Thyroid gland (tissue), 4 donors: ENCODE measurements at regions not wholly inside any gene's neighbourhood (a gene's known extent, or its start where the extent isn't known, plus 50 kb on each side); places are given as distances from the start of the nearest gene placed in this dataset.

Source experiments
- DNase-seq, 2 donors: peaks; one replicate each; pipeline ENCODE4 v3.0.0-alpha.2; 2019
- H3K27ac ChIP-seq, 3 donors: fragments of 200-600 bp; sonication (generic); 1 replicate in 2 of 3; 2 replicates in 1 of 3; pipeline ENCODE4 v1.5.1; 2016 to 2019; ENCODE audit warnings: mild to moderate bottlenecking in 1 of 3, moderate library complexity in 1 of 3
- H3K27me3 ChIP-seq: fragments of 200-600 bp; sonication (generic); one replicate; pipeline ENCODE4 v1.5.1; 2019
- H3K36me3 ChIP-seq, 2 donors: fragments of 200-600 bp; sonication (generic); one replicate each; pipeline ENCODE4 v1.5.1; 2016 to 2019
- H3K4me1 ChIP-seq, 2 donors: fragments of 200-600 bp; sonication (generic); one replicate each; pipeline ENCODE4 v1.5.1; 2017 to 2019
- H3K4me3 ChIP-seq, 3 donors: fragments of 200-600 bp; sonication (generic); replicated peaks in 1 of 3; 1 replicate in 2 of 3; 2 replicates in 1 of 3; pipeline ENCODE4 v1.5.1; 2016; ENCODE audit warnings: mild to moderate bottlenecking in 1 of 3
- H3K9me3 ChIP-seq: fragments of 200-600 bp; sonication (generic); one replicate; pipeline ENCODE4 v1.5.1; 2017
- POLR2A ChIP-seq, 2 donors: fragments of 450-650 bp; IDR thresholded peaks; one replicate each; pipeline ENCODE4 v1.6.1; 2017; ENCODE audit warnings: antibody characterized with exemption in 2 of 2, mild to moderate bottlenecking in 2 of 2, moderate library complexity in 1 of 2
- WGBS, 2 donors: methylation state at CpG; one replicate each; pipeline ENCODE4 v1.1.5; 2017; 5-methylcytosine and 5-hydroxymethylcytosine counted together
- intact Hi-C: fragments of 100-400 bp; cut with DNase I; formaldehyde crosslinking; loops from one replicate; pipeline ENCODE4 v1.15.1; 2023
- TF ChIP-seq, protein P1 (sequence below), 6 experiments: fragments of 200-600 bp in 3 of 6; fragments of 450-650 bp in 3 of 6; sonication (generic) in 3 of 6; IDR thresholded peaks; one replicate each; pipeline ENCODE4 v1.5.1; 2016 to 2019; ENCODE audit warnings: antibody characterized with exemption in 6 of 6, mild to moderate bottlenecking in 2 of 6, inconsistent platforms in 1 of 6, moderate library complexity in 1 of 6

DNA sequence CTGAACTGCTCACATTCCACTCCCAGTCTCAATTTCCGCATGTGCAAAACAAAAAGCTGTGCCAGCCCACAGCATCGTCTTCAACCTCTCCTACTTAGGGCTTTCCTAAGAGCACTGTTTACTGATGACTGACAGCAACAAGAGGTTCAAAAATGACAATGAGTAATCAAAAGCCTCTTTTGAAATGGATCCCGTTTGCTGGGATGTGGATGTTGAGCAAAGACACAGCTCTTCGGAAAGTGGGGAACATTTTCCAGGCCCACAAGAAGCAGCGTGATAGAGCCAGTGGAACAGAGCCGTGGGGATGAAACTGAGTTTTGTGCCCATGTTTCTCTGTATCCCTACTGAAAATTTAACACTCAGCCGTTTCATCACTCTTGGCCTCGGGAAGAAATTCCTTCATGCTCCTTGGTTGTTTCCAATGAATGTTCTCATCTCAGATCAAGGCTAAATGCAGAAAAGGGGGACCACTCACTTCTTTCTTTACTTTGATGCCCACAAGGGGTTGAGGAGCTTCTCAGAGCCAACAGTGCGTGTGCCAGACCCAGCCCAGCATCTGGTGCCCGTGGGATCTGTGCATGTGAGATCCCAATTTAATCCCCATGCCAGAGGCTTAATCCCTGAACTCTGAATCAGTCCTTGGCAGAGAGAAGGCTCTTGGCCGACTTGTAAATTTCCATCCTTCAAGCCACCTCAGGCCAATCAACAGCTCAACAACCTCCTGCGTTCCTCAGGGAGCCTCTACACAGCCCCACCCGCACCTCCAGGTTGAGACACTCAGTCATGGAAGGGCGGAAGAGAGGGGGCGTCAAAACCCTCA is 230.2 kb upstream of the DAPK1 start:
- no peaks in the 10 kb centered on the region for H3K9me3 ChIP-seq
- H3K36me3 ChIP-seq = no peaks in the 10 kb centered on the region
- 91% methylated on average over 15 of the region's 15 CpGs for WGBS, 2 donors
- intact Hi-C loops = no loop called here
- no peaks in the 10 kb centered on the region for H3K27me3 ChIP-seq
- peaks cover 8 to 17% of the 10 kb centered on the region in 2 donors for H3K4me1 ChIP-seq
- no peak for DNase-seq
- no peak overlapping the region for H3K4me3 ChIP-seq
- TF ChIP-seq, protein P1, sequence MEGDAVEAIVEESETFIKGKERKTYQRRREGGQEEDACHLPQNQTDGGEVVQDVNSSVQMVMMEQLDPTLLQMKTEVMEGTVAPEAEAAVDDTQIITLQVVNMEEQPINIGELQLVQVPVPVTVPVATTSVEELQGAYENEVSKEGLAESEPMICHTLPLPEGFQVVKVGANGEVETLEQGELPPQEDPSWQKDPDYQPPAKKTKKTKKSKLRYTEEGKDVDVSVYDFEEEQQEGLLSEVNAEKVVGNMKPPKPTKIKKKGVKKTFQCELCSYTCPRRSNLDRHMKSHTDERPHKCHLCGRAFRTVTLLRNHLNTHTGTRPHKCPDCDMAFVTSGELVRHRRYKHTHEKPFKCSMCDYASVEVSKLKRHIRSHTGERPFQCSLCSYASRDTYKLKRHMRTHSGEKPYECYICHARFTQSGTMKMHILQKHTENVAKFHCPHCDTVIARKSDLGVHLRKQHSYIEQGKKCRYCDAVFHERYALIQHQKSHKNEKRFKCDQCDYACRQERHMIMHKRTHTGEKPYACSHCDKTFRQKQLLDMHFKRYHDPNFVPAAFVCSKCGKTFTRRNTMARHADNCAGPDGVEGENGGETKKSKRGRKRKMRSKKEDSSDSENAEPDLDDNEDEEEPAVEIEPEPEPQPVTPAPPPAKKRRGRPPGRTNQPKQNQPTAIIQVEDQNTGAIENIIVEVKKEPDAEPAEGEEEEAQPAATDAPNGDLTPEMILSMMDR (IDR thresholded peaks at IDR 0.05) = no peak
- TF ChIP-seq POLR2A (IDR thresholded peaks at IDR 0.05) = no peak
- H3K27ac ChIP-seq = peak overlapping the region in 2 of 3 donors; percentile 26 to 47

DNA sequence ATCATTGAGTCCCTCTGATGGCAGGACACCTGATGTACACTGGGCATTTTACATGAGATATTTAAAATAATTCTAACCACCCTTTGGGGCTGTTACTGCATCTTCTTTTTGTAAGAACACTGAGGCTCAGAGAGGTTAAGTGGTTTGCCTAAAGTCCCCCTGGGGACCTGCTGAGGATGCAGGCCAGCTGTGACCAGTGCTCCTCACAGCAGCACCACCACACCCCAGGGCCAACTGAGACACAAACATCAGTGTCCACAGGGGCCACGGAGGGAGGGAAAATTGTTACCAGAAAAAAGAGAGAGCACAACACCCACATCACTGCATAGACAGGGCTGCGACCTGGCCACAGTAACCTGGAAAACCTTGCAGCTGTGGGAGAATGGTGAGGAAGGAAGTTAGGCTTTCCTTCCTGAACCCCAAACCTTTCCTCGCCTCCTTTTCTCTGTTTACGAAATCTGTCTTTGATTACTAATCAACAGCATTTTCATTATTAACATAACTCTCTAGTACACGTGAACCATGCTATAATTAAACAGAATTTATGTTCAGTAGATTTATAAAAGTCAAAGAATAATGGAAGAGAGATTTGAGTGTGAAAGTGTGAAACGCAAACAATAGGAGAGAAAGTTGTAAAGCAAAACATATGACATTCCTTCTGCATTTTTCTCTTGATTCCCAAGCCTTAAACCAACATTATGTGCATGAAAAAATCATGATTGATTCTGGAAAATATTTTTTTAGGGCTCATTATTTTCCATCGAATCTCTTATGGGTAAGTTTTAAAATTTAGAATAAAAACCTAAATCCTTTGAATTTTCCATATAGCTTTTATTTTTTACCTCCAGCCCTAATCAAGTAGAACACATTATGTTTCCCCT is 228.1 kb upstream of the DAPK1 start:
- Histone ChIP-seq H3K4me1 (peaks cover 8 to 17% of the 10 kb centered on the region in 2 donors), H3K9me3 (no peaks in the 10 kb centered on the region), H3K27me3 (no peaks in the 10 kb centered on the region), H3K27ac (peak overlapping the region; percentile 19 to 34 (median 31)), H3K4me3 (no peak overlapping the region), H3K36me3 (no peaks in the 10 kb centered on the region)
- TF ChIP-seq, protein P1 (IDR thresholded peaks at IDR 0.05) = no peak
- no peak for TF ChIP-seq POLR2A (IDR thresholded peaks at IDR 0.05)
- intact Hi-C loops = no loop called here
- DNase-seq = no peak
- 80 to 87% methylated on average over 7 of the region's 7 CpGs for WGBS, 2 donors

DNA sequence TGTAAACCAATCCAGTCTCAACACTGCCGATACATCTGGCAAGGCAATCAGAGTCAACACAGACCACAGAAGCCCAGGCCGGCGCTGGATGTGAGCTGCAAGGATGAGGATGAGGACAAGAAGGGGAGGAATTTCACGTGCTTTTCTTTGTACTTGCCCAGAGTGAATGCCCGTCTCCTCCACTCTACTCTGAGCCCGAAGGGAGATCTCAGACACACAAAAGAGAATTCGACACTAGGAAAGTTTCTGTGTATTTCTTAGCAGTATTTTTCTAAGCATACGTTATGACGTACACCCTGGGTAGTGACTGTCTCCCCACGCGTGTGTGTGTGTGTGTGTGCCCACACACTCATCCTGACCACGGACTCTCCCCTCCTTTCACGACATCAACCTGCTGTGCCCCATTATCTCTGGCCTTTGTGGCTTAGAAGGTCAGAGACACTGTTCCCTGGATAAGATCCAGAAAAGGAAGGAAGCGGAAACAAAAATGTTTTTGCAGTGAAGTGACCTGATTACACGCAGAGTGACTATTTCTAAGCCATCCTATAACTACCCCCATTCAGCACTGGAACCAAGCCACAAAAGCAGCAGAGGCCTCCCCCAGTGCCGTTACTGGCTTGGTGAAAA is 227.3 kb upstream of the DAPK1 start:
- Histone ChIP-seq H3K4me1 (peaks cover 8 to 17% of the 10 kb centered on the region in 2 donors), H3K27me3 (no peaks in the 10 kb centered on the region), H3K36me3 (no peaks in the 10 kb centered on the region), H3K9me3 (no peaks in the 10 kb centered on the region), H3K27ac (peak overlapping the region; percentile 19 to 34 (median 31)), H3K4me3 (no peak overlapping the region)
- TF ChIP-seq, protein P1 (IDR thresholded peaks at IDR 0.05) = no peak
- no peak for TF ChIP-seq POLR2A (IDR thresholded peaks at IDR 0.05)
- intact Hi-C loops = no loop called here
- peak; percentile 55 to 61 for DNase-seq
- 12 to 13% methylated on average over 16 of the region's 16 CpGs for WGBS, 2 donors

DNA sequence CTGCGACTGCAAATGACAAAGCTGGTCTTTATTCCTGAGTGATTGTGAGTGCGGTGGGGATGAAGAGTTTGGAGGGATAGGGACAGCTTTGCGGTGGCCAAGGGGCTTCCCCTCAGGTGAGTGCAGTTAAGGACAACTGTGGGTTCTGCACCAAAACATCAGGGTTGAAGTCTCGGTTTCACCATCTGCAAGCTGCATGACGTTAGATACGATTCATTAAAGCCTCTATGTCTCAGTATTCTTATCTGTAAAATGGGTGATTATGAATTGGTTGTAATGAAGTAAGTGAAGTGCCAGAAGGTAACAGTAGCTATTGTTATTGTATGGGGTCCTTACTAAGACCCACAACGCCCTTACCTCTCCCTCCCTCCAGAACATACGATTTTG is 226.8 kb upstream of the DAPK1 start:
- WGBS, 2 donors = 70 to 73% methylated on average over 8 of the region's 8 CpGs
- Histone ChIP-seq H3K27ac (peak overlapping the region in 1 of 3 donors; percentile 34), H3K4me3 (no peak overlapping the region), H3K9me3 (no peaks in the 10 kb centered on the region), H3K27me3 (no peaks in the 10 kb centered on the region), H3K36me3 (no peaks in the 10 kb centered on the region), H3K4me1 (peaks cover 8 to 17% of the 10 kb centered on the region in 2 donors)
- intact Hi-C loops = no loop called here
- DNase-seq = no peak
- TF ChIP-seq, protein P1 (IDR thresholded peaks at IDR 0.05) = no peak
- no peak for TF ChIP-seq POLR2A (IDR thresholded peaks at IDR 0.05)
